ENCODE measurements at regions not wholly inside any gene's neighbourhood (a gene's known extent, or its start where the extent isn't known, plus 50 kb on each side); places are given as distances from the start of the nearest gene placed in this dataset.

DNA sequence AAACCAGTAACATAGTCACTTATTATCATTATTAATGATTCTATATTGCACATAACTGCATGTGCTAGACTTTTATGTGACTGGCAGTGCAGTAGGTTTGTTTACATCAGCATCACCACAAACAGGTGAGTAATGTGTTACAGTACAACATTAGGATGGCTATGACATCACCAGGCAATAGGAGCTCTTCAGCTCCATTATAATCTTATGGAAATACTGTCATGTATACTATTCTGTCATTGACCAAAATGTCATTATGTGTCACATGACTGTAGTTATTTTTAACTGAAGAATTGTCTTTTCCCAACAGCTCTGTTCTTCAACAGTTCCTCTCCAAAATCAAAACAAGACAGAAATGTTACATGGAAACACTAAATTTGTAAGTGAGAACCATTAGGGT, 96.3 kb downstream of the C18orf54 start:
- H3K4me3 ChIP-seq (ENCODE audit: low read depth in 1 of 3, low read length in 3 of 3): no peak overlapping the region
- no peak overlapping the region for H3K27ac ChIP-seq (ENCODE audit: low read depth in 1 of 2, low read length in 2 of 2)
- H3K36me3 ChIP-seq (ENCODE audit: control insufficient read depth in 4 of 4, insufficient read depth in 3 of 4, low read depth in 1 of 4, low read length in 3 of 4): no peaks in the 10 kb centered on the region
- DNase-seq (ENCODE audit: low spot score): no peak
- TF ChIP-seq NR2F2 (IDR thresholded peaks at IDR 0.05) (no peak), RXRA (IDR thresholded peaks at IDR 0.05) (no peak), RAD21 (IDR thresholded peaks at IDR 0.05) (no peak), YY1 (IDR thresholded peaks at IDR 0.05) (no peak)
- no peak overlapping the region for H3K9ac ChIP-seq (ENCODE audit: low read depth in 1 of 2, low read length in 2 of 2)
- H3K9me3 ChIP-seq (ENCODE audit: control insufficient read depth in 4 of 4, low read length in 3 of 4): no peaks in the 10 kb centered on the region
- H3K27me3 ChIP-seq (ENCODE audit: control insufficient read depth in 4 of 4, insufficient read depth in 4 of 4, low read length in 3 of 4): no peaks in the 10 kb centered on the region
- no peaks in the 10 kb centered on the region for H3K4me1 ChIP-seq (ENCODE audit: control insufficient read depth in 4 of 4, insufficient read depth in 4 of 4, low read length in 3 of 4)

DNA sequence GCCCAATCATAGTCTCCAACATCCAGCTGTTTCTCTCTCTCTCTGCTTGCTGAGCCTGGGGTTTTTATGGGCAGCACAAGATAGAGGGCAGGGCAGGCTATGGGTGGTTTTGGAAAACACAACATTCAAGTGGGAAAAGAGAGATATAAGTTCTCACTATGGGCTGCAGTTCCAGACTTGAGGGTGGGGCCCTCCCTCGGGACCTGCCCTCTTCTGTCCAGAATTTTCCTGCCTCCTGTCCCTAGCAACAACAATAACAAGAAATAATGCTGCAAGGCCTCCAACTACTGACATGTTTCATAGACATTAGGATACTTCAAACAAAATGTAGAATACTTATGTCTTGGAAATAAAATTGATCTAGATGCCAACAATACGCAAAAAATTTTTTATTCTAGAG, 107.8 kb downstream of the C18orf54 start:
- WGBS: 58% methylated on average over 2 of the region's 2 CpGs
- TF ChIP-seq FOXA1 (IDR thresholded peaks at IDR 0.05) (no peak), YY1 (IDR thresholded peaks at IDR 0.05) (no peak), FOXA2 (IDR thresholded peaks at IDR 0.05) (no peak), CTCF (IDR thresholded peaks at IDR 0.05; ENCODE audit: low read depth, low read length, missing input control) (no peak)
- Histone ChIP-seq H3K27me3 (ENCODE audit: control insufficient read depth in 4 of 4, insufficient read depth in 4 of 4, low read length in 3 of 4) (no peaks in the 10 kb centered on the region), H3K4me1 (ENCODE audit: control insufficient read depth in 4 of 4, insufficient read depth in 4 of 4, low read length in 3 of 4) (no peaks in the 10 kb centered on the region), H3K4me3 (ENCODE audit: low read depth in 1 of 3, low read length in 3 of 3) (no peak overlapping the region), H3K9ac (ENCODE audit: low read depth in 1 of 2, low read length in 2 of 2) (no peak overlapping the region), H3K27ac (ENCODE audit: low read depth in 1 of 2, low read length in 2 of 2) (no peak overlapping the region), H3K36me3 (ENCODE audit: control insufficient read depth in 4 of 4, insufficient read depth in 3 of 4, low read depth in 1 of 4, low read length in 3 of 4) (no peaks in the 10 kb centered on the region), H3K9me3 (ENCODE audit: control insufficient read depth in 4 of 4, low read length in 3 of 4) (no peaks in the 10 kb centered on the region)
- DNase-seq (ENCODE audit: low spot score): no peak

DNA sequence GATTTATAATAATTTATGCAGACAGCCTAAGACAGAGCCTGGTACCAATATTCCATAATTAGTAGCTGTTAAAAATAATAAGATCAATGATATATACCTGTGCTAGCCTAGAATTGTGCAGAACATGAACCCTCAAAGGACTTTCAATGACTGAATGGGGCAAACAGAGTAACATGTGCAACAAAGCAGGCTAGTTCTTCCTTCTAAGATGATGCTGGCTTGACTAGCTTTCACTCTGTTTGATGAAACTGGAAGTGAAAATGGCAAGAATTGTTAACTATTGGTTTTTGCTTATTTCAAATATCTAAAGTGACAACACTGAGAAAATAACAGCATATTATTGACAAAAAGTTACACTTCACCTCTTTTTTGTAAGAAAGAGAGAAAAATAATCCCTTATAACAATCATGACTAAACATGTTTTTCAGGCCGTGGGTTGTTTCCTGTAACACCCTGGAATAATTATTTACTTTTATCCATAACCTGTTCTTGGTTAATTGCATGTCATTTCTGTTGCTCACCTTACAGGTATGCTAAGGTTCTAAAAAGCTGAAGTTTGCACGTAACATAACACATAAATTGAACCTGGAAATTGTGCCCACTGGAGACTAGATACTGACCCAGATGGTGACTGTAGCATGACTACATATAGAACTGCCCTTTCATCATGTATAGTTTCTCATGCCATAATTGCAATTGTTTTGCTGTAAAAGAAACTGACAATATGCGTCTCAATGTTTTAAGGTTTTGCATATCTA, 108.7 kb downstream of the C18orf54 start:
- no peak for TF ChIP-seq RXRA (IDR thresholded peaks at IDR 0.05)
- no peak for TF ChIP-seq SP1 (IDR thresholded peaks at IDR 0.05)
- no peak for TF ChIP-seq FOXA1 (IDR thresholded peaks at IDR 0.05)
- TF ChIP-seq FOXA2 (IDR thresholded peaks at IDR 0.05): no peak
- TF ChIP-seq JUND (IDR thresholded peaks at IDR 0.05): no peak
- TF ChIP-seq HNF4G (IDR thresholded peaks at IDR 0.05): no peak
- no peak for TF ChIP-seq CTCF (IDR thresholded peaks at IDR 0.05; ENCODE audit: low read depth, low read length, missing input control)
- no peak for TF ChIP-seq GABPA (IDR thresholded peaks at IDR 0.05 in 1 of 2, conservative IDR thresholded peaks at IDR 0.05 in 1 of 2)
- TF ChIP-seq NR2F2 (IDR thresholded peaks at IDR 0.05): no peak
- TF ChIP-seq TAF1 (conservative IDR thresholded peaks at IDR 0.05): no peak
- TF ChIP-seq ATF3 (IDR thresholded peaks at IDR 0.05): no peak
- TF ChIP-seq REST (IDR thresholded peaks at IDR 0.05): no peak
- TF ChIP-seq HNF4A (conservative IDR thresholded peaks at IDR 0.05): no peak
- no peak for TF ChIP-seq YY1 (IDR thresholded peaks at IDR 0.05)
- no peak for TF ChIP-seq RAD21 (IDR thresholded peaks at IDR 0.05)
- TF ChIP-seq, protein P1, sequence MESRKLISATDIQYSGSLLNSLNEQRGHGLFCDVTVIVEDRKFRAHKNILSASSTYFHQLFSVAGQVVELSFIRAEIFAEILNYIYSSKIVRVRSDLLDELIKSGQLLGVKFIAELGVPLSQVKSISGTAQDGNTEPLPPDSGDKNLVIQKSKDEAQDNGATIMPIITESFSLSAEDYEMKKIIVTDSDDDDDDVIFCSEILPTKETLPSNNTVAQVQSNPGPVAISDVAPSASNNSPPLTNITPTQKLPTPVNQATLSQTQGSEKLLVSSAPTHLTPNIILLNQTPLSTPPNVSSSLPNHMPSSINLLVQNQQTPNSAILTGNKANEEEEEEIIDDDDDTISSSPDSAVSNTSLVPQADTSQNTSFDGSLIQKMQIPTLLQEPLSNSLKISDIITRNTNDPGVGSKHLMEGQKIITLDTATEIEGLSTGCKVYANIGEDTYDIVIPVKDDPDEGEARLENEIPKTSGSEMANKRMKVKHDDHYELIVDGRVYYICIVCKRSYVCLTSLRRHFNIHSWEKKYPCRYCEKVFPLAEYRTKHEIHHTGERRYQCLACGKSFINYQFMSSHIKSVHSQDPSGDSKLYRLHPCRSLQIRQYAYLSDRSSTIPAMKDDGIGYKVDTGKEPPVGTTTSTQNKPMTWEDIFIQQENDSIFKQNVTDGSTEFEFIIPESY (IDR thresholded peaks at IDR 0.05): no peak
- TF ChIP-seq, protein P2, sequence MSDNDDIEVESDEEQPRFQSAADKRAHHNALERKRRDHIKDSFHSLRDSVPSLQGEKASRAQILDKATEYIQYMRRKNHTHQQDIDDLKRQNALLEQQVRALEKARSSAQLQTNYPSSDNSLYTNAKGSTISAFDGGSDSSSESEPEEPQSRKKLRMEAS (IDR thresholded peaks at IDR 0.05): no peak
- Histone ChIP-seq H3K9me3 (ENCODE audit: control insufficient read depth in 4 of 4, low read length in 3 of 4) (no peaks in the 10 kb centered on the region), H3K4me3 (ENCODE audit: low read depth in 1 of 3, low read length in 3 of 3) (no peak overlapping the region), H3K27me3 (ENCODE audit: control insufficient read depth in 4 of 4, insufficient read depth in 4 of 4, low read length in 3 of 4) (no peaks in the 10 kb centered on the region), H3K9ac (ENCODE audit: low read depth in 1 of 2, low read length in 2 of 2) (no peak overlapping the region), H3K4me1 (ENCODE audit: control insufficient read depth in 4 of 4, insufficient read depth in 4 of 4, low read length in 3 of 4) (no peaks in the 10 kb centered on the region), H3K36me3 (ENCODE audit: control insufficient read depth in 4 of 4, insufficient read depth in 3 of 4, low read depth in 1 of 4, low read length in 3 of 4) (no peaks in the 10 kb centered on the region), H3K27ac (ENCODE audit: low read depth in 1 of 2, low read length in 2 of 2) (no peak overlapping the region)
- DNase-seq (ENCODE audit: low spot score): no peak
- 76% methylated on average over 3 of the region's 3 CpGs for WGBS

Measured in liver (tissue), 8 donors.